Fibroblast of lung (primary cell): ENCODE measurements at regions not wholly inside any gene's neighbourhood (a gene's known extent, or its start where the extent isn't known, plus 50 kb on each side); places are given as distances from the start of the nearest gene placed in this dataset.

ENCODE experiments used
- EZH2 ChIP-seq: IDR thresholded peaks from 2 replicates; pipeline ENCODE4 v1.5.1; 2012; ENCODE audit warnings: low read length, control low read depth, mild to moderate bottlenecking; ENCODE audit errors: missing control alignments
- TF ChIP-seq, protein P1 (sequence below), 2 donors: IDR thresholded peaks in 1 of 2; conservative IDR thresholded peaks in 1 of 2; 1 replicate in 1 of 2; 2 replicates in 1 of 2; pipeline ENCODE4 v1.5.1; 2011 to 2012; ENCODE audit warnings: low read length in 2 of 2, control low read depth in 1 of 2, inconsistent platforms in 1 of 2, low read depth in 1 of 2, mild to moderate bottlenecking in 1 of 2

DNA sequence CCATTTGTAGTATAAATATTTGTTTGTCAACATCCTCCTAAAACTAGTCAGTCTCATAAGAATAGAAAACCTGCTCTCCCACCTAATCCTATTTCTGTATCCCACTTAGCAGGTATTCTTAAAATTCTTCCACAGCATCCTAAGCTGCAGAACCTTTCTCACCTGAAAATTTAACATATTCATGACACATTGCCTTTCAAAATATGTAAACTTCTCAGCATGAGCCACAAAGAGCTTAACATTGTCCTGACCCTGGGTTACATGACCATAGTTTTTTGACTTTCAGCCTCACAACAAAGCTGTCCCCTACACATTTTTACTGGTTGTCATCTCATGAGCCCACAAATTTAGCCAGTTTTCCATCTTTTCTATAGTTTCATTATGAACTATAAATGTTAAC is 712.1 kb downstream of the LTN1 start:
- TF ChIP-seq, protein P1, sequence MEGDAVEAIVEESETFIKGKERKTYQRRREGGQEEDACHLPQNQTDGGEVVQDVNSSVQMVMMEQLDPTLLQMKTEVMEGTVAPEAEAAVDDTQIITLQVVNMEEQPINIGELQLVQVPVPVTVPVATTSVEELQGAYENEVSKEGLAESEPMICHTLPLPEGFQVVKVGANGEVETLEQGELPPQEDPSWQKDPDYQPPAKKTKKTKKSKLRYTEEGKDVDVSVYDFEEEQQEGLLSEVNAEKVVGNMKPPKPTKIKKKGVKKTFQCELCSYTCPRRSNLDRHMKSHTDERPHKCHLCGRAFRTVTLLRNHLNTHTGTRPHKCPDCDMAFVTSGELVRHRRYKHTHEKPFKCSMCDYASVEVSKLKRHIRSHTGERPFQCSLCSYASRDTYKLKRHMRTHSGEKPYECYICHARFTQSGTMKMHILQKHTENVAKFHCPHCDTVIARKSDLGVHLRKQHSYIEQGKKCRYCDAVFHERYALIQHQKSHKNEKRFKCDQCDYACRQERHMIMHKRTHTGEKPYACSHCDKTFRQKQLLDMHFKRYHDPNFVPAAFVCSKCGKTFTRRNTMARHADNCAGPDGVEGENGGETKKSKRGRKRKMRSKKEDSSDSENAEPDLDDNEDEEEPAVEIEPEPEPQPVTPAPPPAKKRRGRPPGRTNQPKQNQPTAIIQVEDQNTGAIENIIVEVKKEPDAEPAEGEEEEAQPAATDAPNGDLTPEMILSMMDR (conservative IDR thresholded peaks at IDR 0.05 in 1 of 2, IDR thresholded peaks at IDR 0.05 in 1 of 2; ENCODE audit: low read depth in 1 of 2, low read length in 2 of 2) = no peak
- no peak for TF ChIP-seq EZH2
